HCT116 (cell line): ENCODE measurements at regions not wholly inside any gene's neighbourhood (a gene's known extent, or its start where the extent isn't known, plus 50 kb on each side); places are given as distances from the start of the nearest gene placed in this dataset.

Experiments used
- ATAC-seq: fragments of 200-7000 bp; cut with Tn5 transposase; 2 replicates; pipeline ENCODE4 v1.9.1; 2020; ENCODE audit warnings: mild to moderate bottlenecking, moderate library complexity
- BruUV-seq: library from RNA; stranded (reverse); fragments of 400-500 nt; replicated peaks from 2 replicates; lab custom pipeline; 2021; lab: Mats Ljungman, UMichigan
- CTCF ChIA-PET: fragments of 300-600 bp; sonication (Branson Sonifier 250); formaldehyde crosslinking; loops from one replicate; lab custom pipeline; 2021; ENCODE audit warnings: antibody characterized with exemption; lab: Charles Lee
- POLR2A ChIA-PET: fragments of 300-600, 350-600 bp; sonication (Branson Sonifier 250); formaldehyde crosslinking; loops from one replicate; lab custom pipeline; 2021; ENCODE audit warnings: antibody characterized with exemption; lab: Charles Lee
- RAD21 ChIA-PET, 2 experiments: fragments of 300-600 bp; sonication (Branson Sonifier 250); formaldehyde crosslinking; loops; one replicate each; lab custom pipeline; 2023; ENCODE audit warnings: low total read pairs in 2 of 2; ENCODE audit not compliant: uncharacterized antibody in 2 of 2, unreplicated experiment in 2 of 2, low non-redundant PET in 1 of 2; lab: Charles Lee
- DNase-seq: peaks from one replicate; pipeline ENCODE4 v3.0.0-alpha.2; 2010; ENCODE audit warnings: low read depth, low spot score
- H2AFZ ChIP-seq: fragments of 200-600 bp; shearing (Covaris generic), sonication (generic); 2 replicates; pipeline ENCODE4 v1.6.1; 2017; ENCODE audit warnings: low read depth, mixed run types, mixed read lengths, antibody characterized with exemption, low read length; ENCODE audit not compliant: poor library complexity, severe bottlenecking
- H3K27ac ChIP-seq: 2 replicates; pipeline ENCODE4 v1.5.1; 2012; ENCODE audit warnings: low read depth, low read length
- H3K27me3 ChIP-seq: fragments of 200-600 bp; sonication (generic); 2 replicates; pipeline ENCODE4 v1.6.1; 2016; ENCODE audit warnings: mixed run types, low read length, mixed read lengths; ENCODE audit not compliant: insufficient read depth
- H3K36me3 ChIP-seq, 2 experiments: fragments of 200-500 bp in 1 of 2; fragments of 200-600 bp in 1 of 2; sonication (Bioruptor generic) in 1 of 2; sonication (generic) in 1 of 2; 2 replicates each; pipeline versions ENCODE4 v1.5.1 to v1.6.1; 2014 to 2016; ENCODE audit warnings: low read length in 2 of 2, inconsistent platforms in 1 of 2, mixed read lengths in 1 of 2, mixed run types in 1 of 2; ENCODE audit not compliant: insufficient read depth in 2 of 2, control insufficient read depth in 1 of 2
- H3K4me1 ChIP-seq, 2 experiments: fragments of 200-600 bp in 1 of 2; sonication (generic) in 1 of 2; 2 replicates each; pipeline versions ENCODE4 v1.5.1 to v1.6.1; 2012 to 2017; ENCODE audit warnings: low read length in 2 of 2, inconsistent platforms in 1 of 2, mild to moderate bottlenecking in 1 of 2, mixed read lengths in 1 of 2, mixed run types in 1 of 2, moderate library complexity in 1 of 2; ENCODE audit not compliant: insufficient read depth in 2 of 2, control insufficient read depth in 1 of 2
- H3K4me2 ChIP-seq: fragments of 200-600 bp; sonication (generic); 2 replicates; pipeline ENCODE4 v1.6.1; 2017; ENCODE audit warnings: mixed run types, low read length, mixed read lengths
- H3K4me3 ChIP-seq, 2 experiments: fragments of 200-600 bp in 1 of 2; sonication (generic) in 1 of 2; replicated peaks in 1 of 2; 2 replicates each; pipeline ENCODE4 v1.5.1; 2011 to 2016; ENCODE audit warnings: low read length in 2 of 2, control low read depth in 1 of 2, low read depth in 1 of 2, mild to moderate bottlenecking in 1 of 2, mixed read lengths in 1 of 2, mixed run types in 1 of 2
- H3K79me2 ChIP-seq: fragments of 200-600 bp; sonication (generic); 2 replicates; pipeline ENCODE4 v1.6.1; 2017; ENCODE audit warnings: mild to moderate bottlenecking, mixed run types, low read length, moderate library complexity, mixed read lengths; ENCODE audit not compliant: insufficient read depth
- H3K9ac ChIP-seq: fragments of 200-600 bp; sonication (generic); 2 replicates; pipeline ENCODE4 v1.6.1; 2016; ENCODE audit warnings: low read length, mixed read lengths
- H3K9me2 ChIP-seq: fragments of 200-600 bp; sonication (generic), shearing (Covaris generic); 2 replicates; pipeline ENCODE4 v1.6.1; 2017; ENCODE audit warnings: mixed run types, mild to moderate bottlenecking, moderate library complexity; ENCODE audit not compliant: insufficient read depth
- H3K9me3 ChIP-seq, 2 experiments: fragments of 200-500 bp in 1 of 2; fragments of 200-600 bp in 1 of 2; sonication (Bioruptor generic) in 1 of 2; sonication (generic) in 1 of 2; 2 replicates each; pipeline ENCODE4 v1.6.1; 2014 to 2017; ENCODE audit warnings: low read length in 2 of 2, mixed read lengths in 2 of 2, inconsistent platforms in 1 of 2, low read depth in 1 of 2, mild to moderate bottlenecking in 1 of 2, mixed run types in 1 of 2, moderate library complexity in 1 of 2; ENCODE audit not compliant: control insufficient read depth in 1 of 2, insufficient read depth in 1 of 2
- H4K20me1 ChIP-seq: fragments of 200-600 bp; sonication (generic), shearing (Covaris generic); 2 replicates; pipeline ENCODE4 v1.6.1; 2017; ENCODE audit warnings: mixed run types, mild to moderate bottlenecking, moderate library complexity; ENCODE audit not compliant: insufficient read depth
- CBX3 ChIP-seq: IDR thresholded peaks from 2 replicates; pipeline ENCODE4 v1.6.1; 2012; ENCODE audit warnings: low read depth
- EGR1 ChIP-seq: IDR thresholded peaks from 2 replicates; pipeline ENCODE4 v1.6.1; 2012; ENCODE audit warnings: low read depth
- EZH2 ChIP-seq: fragments of 200-600 bp; sonication (generic); IDR thresholded peaks from 2 replicates; pipeline ENCODE4 v1.6.1; 2017; ENCODE audit warnings: antibody characterized with exemption, mixed run types
- EZH2phosphoT487 ChIP-seq: fragments of 200-600 bp; IDR thresholded peaks from 2 replicates; pipeline ENCODE4 v1.6.1; 2018; ENCODE audit warnings: antibody characterized with exemption, borderline replicate concordance
- FOSL1 ChIP-seq: IDR thresholded peaks from 2 replicates; pipeline ENCODE4 v1.6.1; 2012; ENCODE audit warnings: low read depth
- JUND ChIP-seq: IDR thresholded peaks from 2 replicates; pipeline ENCODE4 v1.6.1; 2012
- POLR2AphosphoS5 ChIP-seq: IDR thresholded peaks from 2 replicates; pipeline ENCODE4 v1.6.1; 2011; ENCODE audit warnings: mild to moderate bottlenecking, low read depth, low read length, moderate library complexity
- RAD21 ChIP-seq: IDR thresholded peaks from 2 replicates; pipeline ENCODE4 v1.6.1; 2012; ENCODE audit warnings: low read depth, mild to moderate bottlenecking
- SP1 ChIP-seq: IDR thresholded peaks from 2 replicates; pipeline ENCODE4 v1.6.1; 2012; ENCODE audit warnings: low read depth
- TCF7L2 ChIP-seq: IDR thresholded peaks from 2 replicates; pipeline ENCODE4 v1.7.0; 2011; ENCODE audit warnings: borderline replicate concordance, inconsistent platforms; ENCODE audit not compliant: insufficient read depth, insufficient read length; ENCODE audit errors: extremely low read depth
- YY1 ChIP-seq: IDR thresholded peaks from 2 replicates; pipeline ENCODE4 v1.6.1; 2011; ENCODE audit warnings: low read length, low read depth, moderate library complexity, mild to moderate bottlenecking; ENCODE audit not compliant: insufficient replicate concordance; ENCODE audit errors: extremely low read depth
- ZBTB33 ChIP-seq: IDR thresholded peaks from 2 replicates; pipeline ENCODE4 v1.6.1; 2011; ENCODE audit warnings: mild to moderate bottlenecking, low read length, moderate library complexity; ENCODE audit not compliant: insufficient replicate concordance; ENCODE audit errors: extremely low read depth
- ZFX ChIP-seq: fragments of 450-650 bp; IDR thresholded peaks from 2 replicates; pipeline ENCODE4 v1.6.1; 2017
- ZNF274 ChIP-seq: fragments of 200-500 bp; sonication (Bioruptor generic); IDR thresholded peaks from 2 replicates; pipeline ENCODE4 v1.6.1; 2014; ENCODE audit warnings: mild to moderate bottlenecking, low read depth, low read length, inconsistent platforms
- intact Hi-C: fragments of 100-400 bp; cut with micrococcal nuclease; formaldehyde crosslinking; loops from 2 replicates; pipeline ENCODE4 v1.10.0; 2022
- TF ChIP-seq, protein P1 (sequence below): IDR thresholded peaks from 2 replicates; pipeline ENCODE4 v1.6.1; 2012
- TF ChIP-seq, protein P2 (sequence below): IDR thresholded peaks from 2 replicates; pipeline ENCODE4 v1.6.1; 2012
- TF ChIP-seq, protein P3 (sequence below): IDR thresholded peaks from 2 replicates; pipeline ENCODE4 v1.6.1; 2012; ENCODE audit warnings: low read depth
- TF ChIP-seq, protein P4 (sequence below), 3 experiments: fragments of 200-600 bp in 1 of 3; sonication (generic) in 1 of 3; IDR thresholded peaks in 2 of 3; conservative IDR thresholded peaks in 1 of 3; 2 replicates each; pipeline ENCODE4 v1.5.1; 2012 to 2017; ENCODE audit warnings: low read depth in 2 of 3, low read length in 2 of 3, antibody characterized with exemption in 1 of 3, borderline replicate concordance in 1 of 3, control low read depth in 1 of 3, mild to moderate bottlenecking in 1 of 3, mixed read lengths in 1 of 3, mixed run types in 1 of 3, moderate library complexity in 1 of 3; ENCODE audit not compliant: insufficient read depth in 1 of 3

DNA sequence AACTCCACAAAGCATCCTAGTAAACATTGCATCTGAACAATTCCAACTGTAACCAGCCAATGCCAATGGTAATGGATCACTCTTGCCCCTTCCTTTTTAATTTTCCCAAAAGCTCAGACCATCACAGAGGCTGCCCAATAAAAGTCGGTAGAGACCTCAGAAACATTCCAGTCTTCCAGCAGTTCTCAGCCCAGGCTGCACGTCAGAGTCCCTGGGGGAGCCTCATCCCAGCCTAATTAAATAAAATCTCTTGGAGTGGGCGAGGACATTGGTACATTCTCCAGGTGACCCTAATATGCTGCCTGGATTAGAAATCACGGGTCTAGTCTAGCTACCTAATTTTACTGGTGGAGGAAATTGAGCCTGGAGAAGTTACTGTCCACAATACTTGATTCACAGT is 117.1 kb upstream of the MYOCD start:
- CTCF ChIA-PET: no interaction called here
- TF ChIP-seq FOSL1 (no peak), JUND (no peak), ZFX (no peak), ZNF274 (no peak), RAD21 (no peak), EZH2phosphoT487 (no peak), EZH2 (no peak), TCF7L2 (no peak), SP1 (no peak), POLR2AphosphoS5 (no peak), EGR1 (no peak), ZBTB33 (no peak), CBX3 (no peak), YY1 (no peak)
- TF ChIP-seq, protein P1, sequence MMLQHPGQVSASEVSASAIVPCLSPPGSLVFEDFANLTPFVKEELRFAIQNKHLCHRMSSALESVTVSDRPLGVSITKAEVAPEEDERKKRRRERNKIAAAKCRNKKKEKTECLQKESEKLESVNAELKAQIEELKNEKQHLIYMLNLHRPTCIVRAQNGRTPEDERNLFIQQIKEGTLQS: no peak
- TF ChIP-seq, protein P2, sequence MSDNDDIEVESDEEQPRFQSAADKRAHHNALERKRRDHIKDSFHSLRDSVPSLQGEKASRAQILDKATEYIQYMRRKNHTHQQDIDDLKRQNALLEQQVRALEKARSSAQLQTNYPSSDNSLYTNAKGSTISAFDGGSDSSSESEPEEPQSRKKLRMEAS: no peak
- TF ChIP-seq, protein P3, sequence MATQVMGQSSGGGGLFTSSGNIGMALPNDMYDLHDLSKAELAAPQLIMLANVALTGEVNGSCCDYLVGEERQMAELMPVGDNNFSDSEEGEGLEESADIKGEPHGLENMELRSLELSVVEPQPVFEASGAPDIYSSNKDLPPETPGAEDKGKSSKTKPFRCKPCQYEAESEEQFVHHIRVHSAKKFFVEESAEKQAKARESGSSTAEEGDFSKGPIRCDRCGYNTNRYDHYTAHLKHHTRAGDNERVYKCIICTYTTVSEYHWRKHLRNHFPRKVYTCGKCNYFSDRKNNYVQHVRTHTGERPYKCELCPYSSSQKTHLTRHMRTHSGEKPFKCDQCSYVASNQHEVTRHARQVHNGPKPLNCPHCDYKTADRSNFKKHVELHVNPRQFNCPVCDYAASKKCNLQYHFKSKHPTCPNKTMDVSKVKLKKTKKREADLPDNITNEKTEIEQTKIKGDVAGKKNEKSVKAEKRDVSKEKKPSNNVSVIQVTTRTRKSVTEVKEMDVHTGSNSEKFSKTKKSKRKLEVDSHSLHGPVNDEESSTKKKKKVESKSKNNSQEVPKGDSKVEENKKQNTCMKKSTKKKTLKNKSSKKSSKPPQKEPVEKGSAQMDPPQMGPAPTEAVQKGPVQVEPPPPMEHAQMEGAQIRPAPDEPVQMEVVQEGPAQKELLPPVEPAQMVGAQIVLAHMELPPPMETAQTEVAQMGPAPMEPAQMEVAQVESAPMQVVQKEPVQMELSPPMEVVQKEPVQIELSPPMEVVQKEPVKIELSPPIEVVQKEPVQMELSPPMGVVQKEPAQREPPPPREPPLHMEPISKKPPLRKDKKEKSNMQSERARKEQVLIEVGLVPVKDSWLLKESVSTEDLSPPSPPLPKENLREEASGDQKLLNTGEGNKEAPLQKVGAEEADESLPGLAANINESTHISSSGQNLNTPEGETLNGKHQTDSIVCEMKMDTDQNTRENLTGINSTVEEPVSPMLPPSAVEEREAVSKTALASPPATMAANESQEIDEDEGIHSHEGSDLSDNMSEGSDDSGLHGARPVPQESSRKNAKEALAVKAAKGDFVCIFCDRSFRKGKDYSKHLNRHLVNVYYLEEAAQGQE: no peak
- TF ChIP-seq, protein P4, sequence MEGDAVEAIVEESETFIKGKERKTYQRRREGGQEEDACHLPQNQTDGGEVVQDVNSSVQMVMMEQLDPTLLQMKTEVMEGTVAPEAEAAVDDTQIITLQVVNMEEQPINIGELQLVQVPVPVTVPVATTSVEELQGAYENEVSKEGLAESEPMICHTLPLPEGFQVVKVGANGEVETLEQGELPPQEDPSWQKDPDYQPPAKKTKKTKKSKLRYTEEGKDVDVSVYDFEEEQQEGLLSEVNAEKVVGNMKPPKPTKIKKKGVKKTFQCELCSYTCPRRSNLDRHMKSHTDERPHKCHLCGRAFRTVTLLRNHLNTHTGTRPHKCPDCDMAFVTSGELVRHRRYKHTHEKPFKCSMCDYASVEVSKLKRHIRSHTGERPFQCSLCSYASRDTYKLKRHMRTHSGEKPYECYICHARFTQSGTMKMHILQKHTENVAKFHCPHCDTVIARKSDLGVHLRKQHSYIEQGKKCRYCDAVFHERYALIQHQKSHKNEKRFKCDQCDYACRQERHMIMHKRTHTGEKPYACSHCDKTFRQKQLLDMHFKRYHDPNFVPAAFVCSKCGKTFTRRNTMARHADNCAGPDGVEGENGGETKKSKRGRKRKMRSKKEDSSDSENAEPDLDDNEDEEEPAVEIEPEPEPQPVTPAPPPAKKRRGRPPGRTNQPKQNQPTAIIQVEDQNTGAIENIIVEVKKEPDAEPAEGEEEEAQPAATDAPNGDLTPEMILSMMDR (IDR thresholded peaks at IDR 0.05 in 2 of 3, conservative IDR thresholded peaks at IDR 0.05 in 1 of 3; ENCODE audit: borderline replicate concordance in 1 of 3, insufficient read depth in 1 of 3, low read depth in 2 of 3, low read length in 2 of 3): no peak
- intact Hi-C loops: no loop called here

More for the DNA sequence above, 117.1 kb upstream of the MYOCD start:
- H3K79me2 ChIP-seq: no peaks in the 10 kb centered on the region
- H3K36me3 ChIP-seq: no peaks in the 10 kb centered on the region
- H3K4me1 ChIP-seq: no peaks in the 10 kb centered on the region
- no peak overlapping the region for H3K4me3 ChIP-seq
- no peak overlapping the region for H3K27ac ChIP-seq
- ATAC-seq: no peak
- no peak overlapping the region for H3K4me2 ChIP-seq
- H2AFZ ChIP-seq: no peak overlapping the region
- ChIA-PET POLR2A (no interaction called here), RAD21 (no interaction called here)
- no peaks in the 10 kb centered on the region for H3K9me3 ChIP-seq
- H3K9me2 ChIP-seq: no peaks in the 10 kb centered on the region
- H3K9ac ChIP-seq: no peak overlapping the region
- no peaks in the 10 kb centered on the region for H4K20me1 ChIP-seq
- BruUV-seq: no TSS peak
- peaks cover 15% of the 10 kb centered on the region; the same call in 1 of the 2 replicates for H3K27me3 ChIP-seq
- no peak for DNase-seq
